ENCODE measurements at regions not wholly inside any gene's neighbourhood (a gene's known extent, or its start where the extent isn't known, plus 50 kb on each side); places are given as distances from the start of the nearest gene placed in this dataset.
A peak's percentile ranks its signal among the peaks of the same experiment; 100 is the strongest.
"Not testable (repeated sequence)": the region's sequence is repeated elsewhere in the genome, so short reads cannot be mapped to it uniquely, and the experiment has no call there.

DNA sequence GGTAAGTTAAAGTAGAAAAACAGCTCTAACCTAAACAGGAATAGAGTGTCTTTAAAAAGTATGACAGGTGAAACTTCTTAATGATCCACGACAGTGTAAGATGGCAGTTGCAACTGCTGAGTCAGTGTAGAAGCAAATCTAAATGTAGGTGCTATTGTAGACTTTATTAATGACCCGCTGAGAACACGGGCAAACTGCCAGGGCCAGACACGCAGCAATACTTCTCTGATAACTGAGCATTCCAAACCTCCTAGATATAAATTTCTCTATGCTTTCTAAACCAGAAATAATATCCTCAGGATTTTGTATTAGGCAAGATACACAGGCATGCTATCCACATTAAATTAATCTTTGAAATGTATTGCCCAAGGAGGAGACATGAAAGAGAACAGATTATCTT lies 1076.4 kb downstream of the HACE1 start:
- DNase-seq (ENCODE audit: low read depth) = peak; percentile 2

DNA sequence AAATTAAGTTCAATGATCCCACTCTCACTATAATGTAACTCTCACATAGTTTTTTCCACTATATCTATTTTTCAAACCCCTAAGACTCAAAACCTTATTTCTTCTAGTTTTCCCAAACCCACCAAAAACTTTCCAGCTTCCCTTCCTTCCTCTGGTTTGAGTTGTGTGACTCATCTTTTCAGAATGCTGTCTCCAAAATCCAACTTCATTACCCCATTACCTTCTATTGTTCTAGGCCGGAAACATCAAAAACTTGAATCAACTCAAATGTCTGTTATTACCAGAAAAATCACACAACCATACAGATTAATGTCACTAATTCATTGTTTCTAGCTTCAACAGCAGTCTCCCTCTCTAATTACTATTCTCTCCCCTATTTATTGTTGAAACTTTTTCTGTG lies 1090.3 kb downstream of the HACE1 start:
- no peak for DNase-seq (ENCODE audit: low read depth)

DNA sequence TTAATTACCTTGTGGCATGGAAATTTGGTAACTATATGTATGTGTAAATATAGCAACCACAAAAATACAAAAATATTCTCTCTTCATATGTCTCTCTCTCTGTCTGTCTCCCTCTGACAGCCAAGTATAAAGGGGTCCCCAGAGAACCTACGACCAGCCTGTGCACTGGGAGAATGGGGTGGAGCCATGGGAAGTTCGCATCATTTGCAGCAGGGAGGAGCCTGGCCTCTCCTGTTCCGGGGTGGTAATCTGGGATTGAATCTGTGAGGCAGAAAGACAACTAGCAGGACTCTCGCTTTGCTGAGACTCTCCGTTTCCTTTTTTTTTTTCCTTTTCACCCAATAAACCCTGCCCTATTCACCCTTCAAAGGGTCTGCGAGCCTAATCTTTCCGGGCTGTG lies 1109.1 kb downstream of the HACE1 start:
- DNase-seq (ENCODE audit: low read depth) = no peak

DNA sequence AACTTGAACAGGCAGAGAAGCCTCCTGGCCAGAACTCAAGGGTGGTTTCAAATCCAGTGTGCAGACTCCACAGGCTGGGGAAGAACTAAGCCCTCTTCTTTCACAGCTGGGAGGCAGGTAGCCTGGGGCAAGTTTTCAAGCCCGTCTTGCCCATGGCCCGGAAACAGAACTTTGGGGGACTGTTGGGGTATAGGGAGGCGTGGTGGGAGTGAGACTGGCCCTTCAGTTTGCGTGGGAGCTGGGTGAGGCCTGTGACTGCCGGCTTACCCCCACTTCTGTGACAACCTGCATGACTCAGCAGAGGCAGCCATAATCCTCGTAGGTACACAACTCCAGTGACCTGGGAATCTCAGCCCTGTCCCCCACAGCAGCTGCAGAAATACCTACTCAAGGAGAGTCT lies 1125.7 kb downstream of the HACE1 start:
- DNase-seq (ENCODE audit: low read depth) = no peak

DNA sequence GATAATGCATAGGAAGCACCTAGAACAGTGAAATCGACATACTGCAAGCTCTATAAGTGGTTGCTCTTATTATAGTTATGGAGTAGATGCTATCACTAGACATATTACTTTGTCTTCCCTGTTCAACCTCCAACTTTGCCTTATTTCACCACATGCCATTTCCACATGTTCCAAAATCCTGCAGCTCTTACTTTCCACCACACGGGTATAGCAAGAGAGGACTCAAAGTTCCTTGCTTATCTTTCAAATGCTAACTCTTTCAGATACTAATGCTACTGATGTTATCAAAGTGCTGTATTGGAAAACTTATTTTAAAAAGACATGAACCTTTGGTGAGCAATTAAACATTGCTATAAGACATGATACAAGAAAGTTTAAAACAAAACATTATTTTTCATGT lies 1130.1 kb downstream of the HACE1 start:
- no peak for DNase-seq (ENCODE audit: low read depth)

DNA sequence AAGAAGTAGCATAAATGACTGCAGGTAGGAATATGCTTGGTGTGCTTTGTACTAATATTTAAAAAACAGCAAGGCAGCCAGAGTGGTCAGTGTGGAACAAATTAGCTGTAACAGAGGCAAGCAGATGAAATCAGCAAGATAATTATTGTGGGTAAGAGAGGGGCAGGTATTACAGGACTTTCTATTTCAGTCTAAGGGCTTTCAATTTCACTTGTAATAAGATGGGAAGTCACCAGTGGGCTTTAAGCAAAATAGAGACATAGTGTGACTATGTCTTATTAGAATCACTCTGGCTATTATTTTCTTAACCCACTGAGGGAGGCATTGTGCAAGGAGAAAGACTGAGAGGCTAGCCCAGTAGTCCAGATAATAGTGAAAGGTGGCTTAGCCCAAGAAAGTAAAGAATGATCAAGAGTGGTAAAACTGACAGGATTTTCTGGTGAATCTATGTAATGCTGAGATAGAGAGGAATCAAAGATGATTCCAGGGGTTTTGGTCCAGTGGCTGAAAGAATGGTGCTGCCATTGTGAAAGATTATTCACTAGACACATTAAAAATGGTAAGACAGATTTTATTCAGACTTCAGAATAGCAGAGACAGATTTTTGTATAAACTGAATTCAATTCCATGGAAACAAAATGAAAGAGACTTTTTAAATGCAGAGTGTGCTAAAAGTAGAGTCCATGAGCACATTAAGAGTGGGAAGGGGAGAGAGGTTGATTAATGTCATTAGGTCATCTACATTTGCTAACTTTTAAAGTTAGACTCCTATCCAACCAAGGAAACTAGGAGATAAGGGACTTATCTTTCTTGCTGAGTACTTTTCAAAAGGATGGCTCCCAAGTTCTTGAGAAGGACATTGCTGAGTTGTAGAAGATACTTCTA lies 1136.0 kb downstream of the HACE1 start:
- no peak for DNase-seq (ENCODE audit: low read depth)

DNA sequence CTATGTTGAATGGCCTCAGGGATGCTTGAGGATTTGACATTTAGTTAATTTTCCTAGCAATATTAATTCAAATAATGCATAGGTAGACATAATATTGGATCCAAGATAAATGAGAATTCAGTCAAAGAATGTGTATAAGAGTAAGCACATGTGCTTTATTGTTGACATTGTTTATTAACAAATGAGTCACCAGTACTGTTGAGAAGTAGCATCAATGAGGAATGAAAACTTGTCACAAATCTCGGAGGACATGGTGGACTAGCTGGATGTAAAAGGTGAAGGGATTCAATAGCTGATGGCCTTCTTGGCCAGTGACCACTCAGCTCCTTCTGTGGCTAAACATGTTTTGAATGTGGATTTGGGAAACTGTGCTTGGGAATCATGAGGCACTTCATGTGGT lies 1137.0 kb downstream of the HACE1 start:
- DNase-seq (ENCODE audit: low read depth) = no peak

DNA sequence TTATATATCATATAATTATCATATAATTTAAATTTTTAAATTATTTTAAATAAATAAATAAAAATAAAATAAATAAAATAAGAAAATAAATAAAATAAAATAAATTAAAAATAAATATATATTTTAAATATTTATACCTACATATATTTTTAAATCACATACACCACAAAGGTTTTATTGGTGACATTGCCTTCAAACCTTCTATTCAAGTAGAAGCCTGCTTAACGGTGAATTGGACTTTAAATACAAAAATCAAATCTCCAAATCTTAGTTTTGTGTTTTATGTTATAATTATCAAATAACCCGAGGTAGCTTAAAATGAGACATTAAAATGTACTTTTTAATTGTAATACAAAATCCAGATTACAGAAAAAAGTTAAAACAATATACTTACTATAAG lies 1137.8 kb downstream of the HACE1 start:
- no peak for DNase-seq (ENCODE audit: low read depth)

DNA sequence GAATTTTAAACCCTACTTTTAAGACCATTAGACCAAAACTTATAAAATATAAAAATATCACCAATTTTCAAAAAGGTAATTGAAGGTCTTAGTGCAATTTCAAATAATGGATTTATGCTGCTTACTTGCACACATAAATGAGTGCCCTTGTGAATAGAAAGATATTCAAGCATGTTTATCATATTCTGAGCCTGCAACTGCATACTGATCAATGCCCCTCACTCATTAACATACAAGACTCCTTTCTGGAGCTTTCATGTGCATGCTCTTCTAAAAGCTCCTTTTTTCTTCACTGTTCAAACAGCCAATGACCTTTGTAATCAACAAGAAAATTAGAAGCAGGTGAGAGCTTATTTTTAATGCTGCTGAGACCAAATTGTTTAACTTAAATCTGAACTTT lies 1139.3 kb downstream of the HACE1 start:
- no peak for DNase-seq (ENCODE audit: low read depth)

DNA sequence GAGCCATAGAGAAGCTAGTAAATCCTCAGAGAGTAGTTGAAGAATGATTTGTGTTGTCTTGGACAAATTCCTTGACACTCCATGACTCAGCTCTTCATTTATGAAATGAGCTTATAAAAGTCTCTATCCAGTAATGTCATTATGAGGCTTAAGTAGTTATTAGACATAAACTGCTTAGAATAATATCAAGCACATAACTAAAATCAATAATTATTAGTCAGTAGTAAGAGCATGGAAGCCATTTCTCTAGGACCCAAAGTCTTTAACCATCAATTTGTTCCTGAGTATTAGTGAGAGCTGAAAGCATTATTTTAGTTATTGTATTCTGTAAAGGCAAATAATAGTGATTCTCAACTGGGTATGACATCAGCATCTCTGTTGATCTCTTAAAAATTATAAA lies 1140.2 kb downstream of the HACE1 start:
- no peak for DNase-seq (ENCODE audit: low read depth)

DNA sequence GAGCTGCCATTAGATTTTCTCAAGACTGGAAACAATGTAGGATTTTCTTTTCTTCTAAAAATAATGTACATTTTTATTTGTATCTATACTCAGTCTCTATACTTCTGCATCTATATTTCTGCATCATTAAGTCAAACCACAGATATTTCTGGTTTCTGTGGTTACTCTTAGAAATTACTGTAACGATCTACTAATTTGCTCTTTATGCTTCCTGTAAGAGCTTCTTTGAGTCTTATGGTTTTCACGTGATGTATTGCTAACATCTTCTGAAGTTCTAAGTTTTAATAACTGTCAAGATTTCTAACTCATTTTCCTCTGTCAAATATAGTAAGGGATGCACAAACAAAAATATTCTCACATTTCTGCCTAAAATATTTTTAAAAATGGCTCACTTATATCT lies 1144.5 kb downstream of the HACE1 start:
- no peak for DNase-seq (ENCODE audit: low read depth)

DNA sequence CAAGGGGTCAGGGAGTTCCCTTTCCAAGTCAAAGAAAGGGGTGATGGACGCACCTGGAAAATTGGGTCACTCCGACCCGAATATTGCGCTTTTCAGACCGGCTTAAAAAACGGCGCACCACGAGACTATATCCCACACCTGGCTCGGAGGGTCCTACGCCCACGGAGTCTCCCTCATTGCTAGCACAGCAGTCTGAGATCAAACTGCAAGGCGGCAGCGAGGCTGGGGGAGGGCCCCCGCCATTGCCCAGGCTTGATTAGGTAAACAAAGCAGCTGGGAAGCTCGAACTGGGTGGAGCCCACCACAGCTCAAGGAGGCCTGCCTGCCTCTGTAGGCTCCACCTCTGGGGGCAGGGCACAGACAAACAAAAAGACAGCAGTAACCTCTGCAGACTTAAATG lies 1150.5 kb downstream of the HACE1 start:
- DNase-seq (ENCODE audit: low read depth) = not testable (repeated sequence)

DNA sequence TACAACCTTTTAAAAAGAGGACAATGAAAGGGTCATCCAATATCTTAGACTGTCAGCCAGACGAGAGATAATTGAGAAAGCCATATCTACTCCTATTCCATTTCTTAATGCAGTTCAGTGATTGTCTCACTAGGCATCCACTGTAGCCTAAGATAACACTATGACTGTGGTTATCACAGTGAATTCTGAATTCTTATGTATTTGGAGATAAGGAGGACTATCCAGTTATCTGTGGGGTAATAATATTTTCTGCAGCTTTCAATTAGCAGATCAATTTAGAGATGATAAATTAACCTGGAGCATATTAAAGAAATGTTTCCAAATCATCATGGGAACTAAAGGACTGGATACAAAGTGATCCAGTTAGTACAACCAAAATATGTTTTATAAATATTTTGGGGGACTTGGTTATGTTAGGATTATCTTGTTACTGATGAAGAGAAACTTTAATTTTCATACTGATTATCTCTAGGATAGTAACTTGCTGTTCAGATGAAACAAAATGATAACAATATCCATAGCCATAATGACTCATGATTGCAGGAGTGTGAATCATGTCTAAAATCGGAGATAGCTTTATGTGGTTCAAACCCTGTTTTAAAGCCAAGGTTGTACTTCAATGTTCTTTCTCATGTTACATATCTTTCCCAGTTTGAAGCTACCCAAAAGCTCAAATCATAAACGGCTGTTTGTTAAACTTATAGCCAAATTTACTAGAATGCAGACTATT lies 1152.0 kb downstream of the HACE1 start:
- no peak for DNase-seq (ENCODE audit: low read depth)

DNA sequence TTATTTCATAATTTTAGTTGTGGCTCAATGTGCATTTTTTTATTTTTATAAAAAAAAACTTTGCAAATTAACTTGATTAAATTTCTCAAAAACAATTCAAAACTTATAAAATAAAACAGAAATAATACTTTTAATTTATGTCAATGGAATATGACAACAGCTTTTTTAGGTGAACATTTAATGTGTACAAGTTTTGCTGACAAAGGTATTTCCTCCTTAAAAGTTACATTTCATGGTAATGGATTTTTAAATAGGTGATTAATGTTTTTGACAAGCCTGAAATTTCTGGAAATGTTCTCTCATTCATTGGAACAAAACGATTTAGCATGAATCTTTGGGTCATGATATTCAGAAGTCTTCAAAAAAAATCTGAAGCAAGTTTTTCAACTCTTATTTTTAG lies 1160.0 kb downstream of the HACE1 start:
- no peak for DNase-seq (ENCODE audit: low read depth)

DNA sequence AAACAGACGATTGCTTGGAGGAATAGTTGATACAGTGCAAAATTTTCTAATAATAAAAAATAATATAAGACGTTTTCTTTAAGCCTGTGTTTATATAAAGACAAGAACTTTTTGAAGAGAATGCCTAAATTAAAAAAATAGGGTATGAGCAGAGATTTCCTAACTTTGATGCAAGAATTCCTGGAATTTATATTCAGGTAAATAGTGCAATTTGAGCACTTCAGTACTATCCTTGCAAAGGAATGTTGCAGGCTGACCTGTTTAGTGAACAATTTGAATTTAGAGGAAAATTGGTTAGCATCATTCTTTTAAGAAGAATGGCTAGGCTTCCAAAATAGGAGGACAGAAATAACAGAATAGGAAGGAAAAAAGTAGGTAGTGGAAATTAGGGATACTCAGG lies 1172.3 kb downstream of the HACE1 start:
- DNase-seq (ENCODE audit: low read depth) = no peak

DNA sequence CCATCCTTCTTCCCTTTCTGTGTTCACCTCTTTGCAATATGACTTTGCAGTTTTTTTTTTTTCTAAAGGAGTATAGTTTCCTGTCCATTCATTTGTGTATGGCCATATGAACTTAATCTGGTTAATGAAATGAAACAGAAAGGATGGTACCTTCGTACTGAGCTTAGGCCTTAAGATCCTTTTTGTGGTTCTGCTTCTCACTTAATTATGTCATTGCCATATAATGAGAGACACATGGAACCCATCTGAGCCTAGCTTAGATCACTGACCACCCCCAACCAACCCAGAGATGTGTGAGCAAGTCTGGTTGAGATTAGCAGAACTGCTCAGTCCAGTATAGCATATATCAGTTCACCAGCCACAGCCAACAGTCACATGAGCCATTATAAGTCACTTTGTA lies 1179.6 kb downstream of the HACE1 start:
- no peak for DNase-seq (ENCODE audit: low read depth)

DNA sequence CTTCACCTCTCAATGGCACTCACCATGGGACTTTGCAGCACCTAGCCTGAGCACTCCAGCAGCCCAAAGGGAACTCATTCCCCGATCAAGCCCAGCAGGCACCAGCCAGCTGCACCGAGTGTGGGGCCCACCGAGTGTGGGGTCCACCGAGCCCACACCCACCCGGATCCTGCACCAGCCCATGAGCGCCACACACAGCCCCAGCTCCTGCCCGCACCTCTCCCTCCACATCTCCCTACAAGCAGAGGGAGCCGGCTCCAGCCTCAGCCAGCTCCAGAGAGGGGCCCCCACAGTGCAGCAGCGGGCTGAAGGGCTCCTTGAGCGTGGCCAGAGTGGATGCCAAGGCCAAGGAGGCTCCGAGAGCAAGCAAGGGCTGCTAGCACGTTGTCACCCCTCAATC lies 1182.4 kb downstream of the HACE1 start:
- no peak for DNase-seq (ENCODE audit: low read depth)

DNA sequence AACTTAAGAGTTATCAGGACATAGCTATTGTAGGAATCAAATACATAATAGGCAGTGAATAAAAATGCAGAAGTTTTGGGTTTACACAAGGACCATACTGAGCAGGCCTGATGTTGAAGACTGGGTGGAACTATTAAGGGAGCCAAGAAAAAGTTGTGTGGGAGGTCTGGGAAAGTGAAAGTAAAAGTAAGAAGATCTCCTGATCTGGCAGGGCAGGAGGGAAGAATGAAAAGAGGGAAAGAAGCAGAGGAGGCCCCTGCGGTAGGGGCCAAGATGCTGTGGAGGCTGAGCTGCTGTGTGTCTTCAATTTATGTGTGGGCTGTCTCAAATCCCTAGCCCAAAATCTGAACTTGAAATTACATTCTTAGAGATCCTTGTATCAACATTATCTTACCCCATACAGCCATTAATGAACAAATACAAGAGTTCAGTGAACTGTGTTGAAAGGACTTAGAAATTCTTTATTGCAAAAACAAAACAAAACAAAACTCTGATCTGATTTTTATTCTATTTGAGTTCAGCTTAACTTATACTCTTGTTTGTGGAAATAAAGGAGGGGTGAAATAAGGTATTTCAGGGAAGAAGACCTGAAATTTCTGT lies 1183.8 kb downstream of the HACE1 start:
- DNase-seq (ENCODE audit: low read depth) = no peak

DNA sequence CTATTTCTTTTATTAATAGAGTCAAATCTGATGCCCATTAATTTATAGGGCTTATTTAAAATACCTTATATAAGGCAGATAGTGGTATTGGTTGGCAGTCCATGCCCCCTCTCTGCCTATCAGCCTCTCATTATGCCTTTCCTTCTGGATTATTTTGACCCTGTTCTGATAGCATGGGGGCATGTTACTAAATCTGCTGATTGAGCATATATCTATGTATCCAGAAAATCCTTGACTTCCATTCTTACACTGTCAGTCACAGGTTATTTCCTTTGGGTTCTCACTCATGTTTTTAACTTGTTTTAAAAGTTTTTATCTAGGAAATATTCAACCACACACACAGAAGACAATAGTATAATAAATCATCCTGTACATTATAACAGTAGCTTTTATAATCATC lies 1184.9 kb downstream of the HACE1 start:
- DNase-seq (ENCODE audit: low read depth) = no peak

DNA sequence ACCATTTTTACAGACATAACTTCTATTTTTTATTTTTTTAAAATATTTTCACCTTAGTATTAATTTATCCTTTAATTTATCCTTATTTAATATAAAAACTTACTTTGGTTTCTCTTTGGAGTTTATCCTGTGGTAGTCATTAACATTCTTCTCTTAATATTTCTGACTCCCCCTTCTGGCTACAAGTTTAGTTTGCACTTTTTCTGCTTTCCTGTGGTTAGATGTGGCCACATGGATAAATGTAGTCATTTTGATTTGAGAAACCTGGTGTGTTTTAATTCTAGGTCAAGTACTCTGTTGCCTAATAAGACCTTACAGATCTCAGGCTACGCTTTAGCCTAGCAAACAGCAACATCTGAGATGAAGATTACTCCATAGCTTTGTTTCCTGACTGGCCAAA lies 1187.5 kb downstream of the HACE1 start:
- DNase-seq (ENCODE audit: low read depth) = peak; percentile 13

DNA sequence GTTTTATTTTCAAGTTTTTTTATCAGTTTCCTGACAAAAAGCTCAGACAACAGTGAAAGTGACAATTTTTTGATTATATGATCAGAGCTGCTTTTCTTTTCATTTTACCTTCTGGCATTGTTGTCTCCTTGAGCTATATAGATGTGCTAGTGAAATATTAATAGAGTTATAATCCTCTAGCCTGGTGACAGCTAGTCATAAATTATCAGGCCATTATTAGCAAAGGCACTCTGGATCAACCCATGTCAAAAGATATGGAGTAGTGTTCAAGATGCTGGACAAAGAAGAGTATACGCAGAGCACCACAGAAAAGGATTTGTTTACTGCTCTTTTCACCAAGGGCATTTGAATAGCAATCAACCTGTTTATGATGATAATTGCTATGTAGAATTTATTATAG lies 1230.1 kb downstream of the HACE1 start:
- DNase-seq (ENCODE audit: low read depth) = no peak

DNA sequence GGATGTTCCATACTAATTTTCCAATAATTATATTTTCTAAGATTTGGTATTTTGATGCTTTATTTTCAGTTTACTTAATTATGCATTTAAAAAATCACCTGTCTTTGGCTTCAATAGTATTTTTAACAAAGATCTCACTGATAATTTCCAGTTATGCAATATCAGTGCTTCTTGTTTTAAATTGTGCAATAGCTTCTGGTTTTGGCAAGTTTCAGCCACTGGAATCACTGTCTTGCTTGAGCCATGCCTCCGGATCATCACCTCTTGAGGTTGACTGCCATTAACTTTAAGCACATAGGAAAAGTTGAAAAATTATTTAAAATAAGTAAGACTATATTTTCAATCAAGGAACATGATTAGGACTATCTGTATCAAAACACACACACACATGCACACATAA lies 1242.1 kb downstream of the HACE1 start:
- no peak for DNase-seq (ENCODE audit: low read depth)

DNA sequence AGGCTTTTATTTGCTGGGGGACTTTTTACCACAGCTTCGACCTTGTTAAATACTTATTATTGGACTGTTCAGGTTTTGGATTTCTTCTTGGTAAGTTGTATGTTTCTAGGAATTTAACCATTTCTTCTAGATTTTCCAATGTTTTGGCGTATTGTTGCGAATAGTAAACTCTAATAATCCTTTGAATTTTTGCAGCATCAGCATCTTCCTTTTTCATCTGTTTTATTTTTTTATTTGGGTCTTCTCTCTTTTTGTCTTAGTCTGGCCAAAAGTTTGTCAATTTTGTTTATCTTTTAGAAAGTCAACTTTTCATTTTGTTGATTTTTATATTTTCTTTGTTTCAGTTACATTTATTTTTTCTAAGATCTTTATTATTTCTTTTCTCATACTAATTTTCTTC lies 1272.0 kb downstream of the HACE1 start:
- no peak for DNase-seq (ENCODE audit: low read depth)

Measured in non-pigmented ciliary epithelial cell (primary cell).